Mesenchymal stem cell (in vitro differentiated cells and primary cell): ENCODE measurements at regions not wholly inside any gene's neighbourhood (a gene's known extent, or its start where the extent isn't known, plus 50 kb on each side); places are given as distances from the start of the nearest gene placed in this dataset.

Experiments
- DNase-seq: peaks from one replicate; pipeline ENCODE4 v3.0.0-alpha.2; 2013
- H2AFZ ChIP-seq: one replicate; pipeline ENCODE4 v1.6.1; 2013; ENCODE audit warnings: low read depth, mild to moderate bottlenecking, control low read depth, inconsistent platforms, low read length, moderate library complexity
- H2AK5ac ChIP-seq: 2 replicates; pipeline ENCODE4 v1.6.1; 2013; ENCODE audit warnings: low read length, moderate library complexity, mild to moderate bottlenecking, inconsistent platforms; ENCODE audit not compliant: severe bottlenecking
- H2BK120ac ChIP-seq: one replicate; pipeline ENCODE4 v1.6.1; 2013; ENCODE audit warnings: low read depth, mild to moderate bottlenecking, inconsistent platforms, low read length, moderate library complexity
- H2BK12ac ChIP-seq, 2 experiments: one replicate each; pipeline ENCODE4 v1.6.1; 2013; ENCODE audit warnings: inconsistent platforms in 2 of 2, low read length in 2 of 2, mild to moderate bottlenecking in 2 of 2, moderate library complexity in 2 of 2, control low read depth in 1 of 2
- H2BK15ac ChIP-seq: one replicate; pipeline ENCODE4 v1.6.1; 2013; ENCODE audit warnings: mild to moderate bottlenecking, low read depth, inconsistent platforms; ENCODE audit not compliant: poor library complexity, severe bottlenecking
- H2BK5ac ChIP-seq: 2 replicates; pipeline ENCODE4 v1.6.1; 2013; ENCODE audit warnings: low read depth, mild to moderate bottlenecking, low read length, control low read depth, inconsistent platforms; ENCODE audit not compliant: poor library complexity, severe bottlenecking
- H3K14ac ChIP-seq, 2 experiments: one replicate each; pipeline ENCODE4 v1.6.1; 2013; ENCODE audit warnings: inconsistent platforms in 2 of 2, low read length in 2 of 2, control low read depth in 1 of 2, mild to moderate bottlenecking in 1 of 2, moderate library complexity in 1 of 2
- H3K18ac ChIP-seq, 2 experiments: one replicate each; pipeline ENCODE4 v1.6.1; 2013; ENCODE audit warnings: inconsistent platforms in 2 of 2, low read length in 2 of 2, control low read depth in 1 of 2, low read depth in 1 of 2, mild to moderate bottlenecking in 1 of 2
- H3K23ac ChIP-seq, 2 experiments: one replicate each; pipeline ENCODE4 v1.6.1; 2013; ENCODE audit warnings: inconsistent platforms in 2 of 2, low read length in 2 of 2, mild to moderate bottlenecking in 2 of 2, moderate library complexity in 2 of 2, control low read depth in 1 of 2
- H3K27ac ChIP-seq: 2 replicates; pipeline ENCODE4 v1.5.1; 2013; ENCODE audit warnings: mild to moderate bottlenecking, moderate library complexity, low read length, control low read depth, inconsistent platforms; ENCODE audit not compliant: poor library complexity, severe bottlenecking
- H3K27me3 ChIP-seq, 2 experiments: 2 replicates each; pipeline versions ENCODE4 v1.6.1 to v1.7.0; 2013; ENCODE audit warnings: low read length in 2 of 2, mild to moderate bottlenecking in 2 of 2, moderate library complexity in 2 of 2, control low read depth in 1 of 2, inconsistent platforms in 1 of 2; ENCODE audit not compliant: control insufficient read depth in 1 of 2, insufficient read depth in 1 of 2
- H3K36me3 ChIP-seq, 2 experiments: 2 replicates each; pipeline versions ENCODE4 v1.6.1 to v1.7.0; 2013; ENCODE audit warnings: low read length in 2 of 2, control low read depth in 1 of 2, inconsistent platforms in 1 of 2, low read depth in 1 of 2, mild to moderate bottlenecking in 1 of 2; ENCODE audit not compliant: insufficient read depth in 2 of 2, control insufficient read depth in 1 of 2
- H3K4ac ChIP-seq, 2 experiments: one replicate each; pipeline ENCODE4 v1.6.1; 2013; ENCODE audit warnings: inconsistent platforms in 2 of 2, low read length in 2 of 2, mild to moderate bottlenecking in 2 of 2, moderate library complexity in 2 of 2, control low read depth in 1 of 2, low read depth in 1 of 2
- H3K4me1 ChIP-seq: 2 replicates; pipeline ENCODE4 v1.6.1; 2013; ENCODE audit warnings: low read depth, low read length, control low read depth; ENCODE audit not compliant: control insufficient read depth, insufficient read depth
- H3K4me2 ChIP-seq: 2 replicates; pipeline ENCODE4 v1.6.1; 2013; ENCODE audit warnings: low read length, mild to moderate bottlenecking, inconsistent platforms; ENCODE audit not compliant: poor library complexity, severe bottlenecking
- H3K4me3 ChIP-seq, 2 experiments: 2 replicates each; pipeline versions ENCODE4 v1.5.1 to v1.7.0; 2013; ENCODE audit warnings: low read length in 2 of 2, mild to moderate bottlenecking in 2 of 2, control low read depth in 1 of 2, low read depth in 1 of 2; ENCODE audit not compliant: insufficient read depth in 1 of 2
- H3K79me1 ChIP-seq: replicated peaks from 2 replicates; pipeline ENCODE4 v1.6.1; 2013; ENCODE audit warnings: mild to moderate bottlenecking, control low read depth, low read length, inconsistent platforms; ENCODE audit not compliant: poor library complexity, severe bottlenecking
- H3K9ac ChIP-seq: 2 replicates; pipeline ENCODE4 v1.7.0; 2013; ENCODE audit warnings: mild to moderate bottlenecking, low read length, moderate library complexity
- H3K9me3 ChIP-seq: 2 replicates; pipeline ENCODE4 v1.7.0; 2013; ENCODE audit warnings: mild to moderate bottlenecking, low read length; ENCODE audit not compliant: control insufficient read depth
- H4K8ac ChIP-seq: one replicate; pipeline ENCODE4 v1.6.1; 2013; ENCODE audit warnings: inconsistent platforms, mild to moderate bottlenecking, low read length, moderate library complexity
- H4K91ac ChIP-seq: one replicate; pipeline ENCODE4 v1.6.1; 2013; ENCODE audit warnings: mild to moderate bottlenecking, low read length, inconsistent platforms
- WGBS: methylation state at CpG from one replicate; pipeline ENCODE4 v1.1.7; 2013; ENCODE audit warnings: mixed read lengths; 5-methylcytosine and 5-hydroxymethylcytosine counted together

- no peaks in the 10 kb centered on the region for H3K4me1 ChIP-seq
- H2AFZ ChIP-seq, result no peak overlapping the region
- no peak overlapping the region for H3K18ac ChIP-seq
- no peak overlapping the region for H3K4me2 ChIP-seq
- H2BK12ac ChIP-seq, result no peak overlapping the region
- H4K91ac ChIP-seq, result no peak overlapping the region
- WGBS, result 100% methylated on average over 1 of the region's 1 CpG
- H3K4ac ChIP-seq, result no peak overlapping the region
- H3K27ac ChIP-seq, result no peak overlapping the region
- H2BK15ac ChIP-seq, result no peak overlapping the region
- no peak overlapping the region for H4K8ac ChIP-seq
- H2BK120ac ChIP-seq, result no peak overlapping the region
- no peaks in the 10 kb centered on the region for H3K27me3 ChIP-seq
- no peak overlapping the region for H2BK5ac ChIP-seq
- no peak overlapping the region for H2AK5ac ChIP-seq
- H3K79me1 ChIP-seq, result no peaks in the 10 kb centered on the region
- H3K14ac ChIP-seq, result no peak overlapping the region
- H3K9ac ChIP-seq, result no peak overlapping the region
- H3K4me3 ChIP-seq, result no peak overlapping the region
- no peak for DNase-seq
- H3K9me3 ChIP-seq, result peaks cover 37% of the 10 kb centered on the region
- H3K23ac ChIP-seq, result no peak overlapping the region
- no peaks in the 10 kb centered on the region for H3K36me3 ChIP-seq
Observed at GRCh38 chr10:83357004-83357403, 782.3 kb upstream of the GHITM start.

- Histone ChIP-seq H3K18ac (no peak overlapping the region), H3K36me3 (no peaks in the 10 kb centered on the region), H4K8ac (no peak overlapping the region), H3K4me1 (no peaks in the 10 kb centered on the region), H2BK12ac (no peak overlapping the region), H3K23ac (no peak overlapping the region), H3K27me3 (no peaks in the 10 kb centered on the region), H4K91ac (no peak overlapping the region), H2BK120ac (no peak overlapping the region), H3K4ac (no peak overlapping the region), H2BK15ac (no peak overlapping the region), H3K4me3 (no peak overlapping the region), H2AFZ (no peak overlapping the region), H2AK5ac (no peak overlapping the region), H3K9me3 (peaks cover 37% of the 10 kb centered on the region), H3K79me1 (no peaks in the 10 kb centered on the region), H3K27ac (no peak overlapping the region), H2BK5ac (no peak overlapping the region), H3K4me2 (no peak overlapping the region), H3K14ac (no peak overlapping the region), H3K9ac (no peak overlapping the region)
- DNase-seq, result no peak
Observed at GRCh38 chr10:83357627-83358026, 781.7 kb upstream of the GHITM start.

GRCh38 chr10:83367036-83367435 lies 772.3 kb upstream of the GHITM start:
- no peaks in the 10 kb centered on the region for H3K27me3 ChIP-seq
- H2BK120ac ChIP-seq, result no peak overlapping the region
- no peak overlapping the region for H3K18ac ChIP-seq
- no peak overlapping the region for H2BK12ac ChIP-seq
- no peak overlapping the region for H3K4me2 ChIP-seq
- no peak overlapping the region for H3K4ac ChIP-seq
- no peak overlapping the region for H3K23ac ChIP-seq
- H3K79me1 ChIP-seq, result no peaks in the 10 kb centered on the region
- H3K14ac ChIP-seq, result no peak overlapping the region
- no peak overlapping the region for H2BK5ac ChIP-seq
- no peak overlapping the region for H2AK5ac ChIP-seq
- H3K9ac ChIP-seq, result no peak overlapping the region
- 96% methylated on average over 6 of the region's 6 CpGs for WGBS
- no peak overlapping the region for H2BK15ac ChIP-seq
- H4K91ac ChIP-seq, result no peak overlapping the region
- no peak overlapping the region for H2AFZ ChIP-seq
- no peaks in the 10 kb centered on the region for H3K36me3 ChIP-seq
- H3K9me3 ChIP-seq, result no peaks in the 10 kb centered on the region
- no peak for DNase-seq
- no peak overlapping the region for H4K8ac ChIP-seq
- no peak overlapping the region for H3K27ac ChIP-seq
- H3K4me3 ChIP-seq, result no peak overlapping the region
- H3K4me1 ChIP-seq, result no peaks in the 10 kb centered on the region

- Histone ChIP-seq H3K79me1 (no peaks in the 10 kb centered on the region), H2BK5ac (no peak overlapping the region), H3K4me2 (no peak overlapping the region), H2BK12ac (no peak overlapping the region), H3K36me3 (no peaks in the 10 kb centered on the region), H3K4me1 (no peaks in the 10 kb centered on the region), H3K9ac (peak overlapping the region; percentile 26), H4K91ac (no peak overlapping the region), H3K27ac (no peak overlapping the region), H3K9me3 (no peaks in the 10 kb centered on the region), H4K8ac (no peak overlapping the region), H2BK15ac (no peak overlapping the region), H2AK5ac (no peak overlapping the region), H3K23ac (no peak overlapping the region), H3K27me3 (no peaks in the 10 kb centered on the region), H2BK120ac (no peak overlapping the region), H2AFZ (no peak overlapping the region), H3K4me3 (no peak overlapping the region), H3K4ac (no peak overlapping the region), H3K18ac (no peak overlapping the region), H3K14ac (no peak overlapping the region)
- 91% methylated on average over 3 of the region's 4 CpGs for WGBS
- no peak for DNase-seq
Observed at GRCh38 chr10:83371696-83372490, 767.4 kb upstream of the GHITM start.
